Lung (tissue), 11 donors: ENCODE measurements at regions not wholly inside any gene's neighbourhood (a gene's known extent, or its start where the extent isn't known, plus 50 kb on each side); places are given as distances from the start of the nearest gene placed in this dataset.

ENCODE experiments used
- ATAC-seq: fragments of 200-7000 bp; cut with Tn5 transposase; one replicate; pipeline ENCODE4 v1.9.1; 2020; ENCODE audit warnings: moderate number of reproducible peaks; ENCODE audit not compliant: insufficient read depth, low FRiP score
- DNase-seq, 3 donors: peaks; one replicate each; pipeline ENCODE4 v3.0.0-alpha.2; 2013 to 2017
- H3K27ac ChIP-seq, 2 donors: one replicate each; pipeline ENCODE4 v1.5.1; 2013; ENCODE audit warnings: mild to moderate bottlenecking in 2 of 2, moderate library complexity in 2 of 2, control low read depth in 1 of 2, inconsistent platforms in 1 of 2, low read depth in 1 of 2, low read length in 1 of 2
- H3K27me3 ChIP-seq, 3 donors: one replicate each; pipeline ENCODE4 v1.5.1; 2013; ENCODE audit warnings: low read length in 2 of 3; ENCODE audit not compliant: control insufficient read depth in 3 of 3, insufficient read depth in 3 of 3
- H3K36me3 ChIP-seq, 4 donors: one replicate each; pipeline ENCODE4 v1.5.1; 2013; ENCODE audit warnings: low read length in 4 of 4, mild to moderate bottlenecking in 1 of 4, moderate library complexity in 1 of 4; ENCODE audit not compliant: control insufficient read depth in 4 of 4, insufficient read depth in 4 of 4
- H3K4me1 ChIP-seq, 5 donors: one replicate each; pipeline ENCODE4 v1.5.1; 2013; ENCODE audit warnings: low read length in 5 of 5, mild to moderate bottlenecking in 2 of 5, moderate library complexity in 1 of 5; ENCODE audit not compliant: control insufficient read depth in 5 of 5, insufficient read depth in 5 of 5
- H3K4me3 ChIP-seq: one replicate; pipeline ENCODE4 v1.5.1; 2013; ENCODE audit warnings: mild to moderate bottlenecking, control low read depth, moderate library complexity
- H3K9ac ChIP-seq, 2 donors: one replicate each; pipeline ENCODE4 v1.5.1; 2013; ENCODE audit warnings: low read length in 2 of 2, control low read depth in 1 of 2; ENCODE audit not compliant: insufficient read depth in 1 of 2
- H3K9me3 ChIP-seq, 4 donors: one replicate each; pipeline ENCODE4 v1.5.1; 2013; ENCODE audit warnings: low read length in 3 of 4, mild to moderate bottlenecking in 1 of 4, moderate library complexity in 1 of 4; ENCODE audit not compliant: control insufficient read depth in 4 of 4, insufficient read depth in 3 of 4
- CTCF ChIP-seq: IDR thresholded peaks from 2 replicates; pipeline ENCODE4 v1.5.1; 2012; ENCODE audit warnings: mild to moderate bottlenecking; ENCODE audit errors: control extremely low read depth, extremely low read depth
- WGBS, 2 donors: extraction: QIAGEN DNeasy Blood & Tissue Kit; methylation state at CpG; one replicate each; pipeline ENCODE4 v1.1.7; 2013; 5-methylcytosine and 5-hydroxymethylcytosine counted together
- donor health status: control.
- donor health status: control.
- donor health status: Bipolar disorder and iron deficiency.
- donor health status: healthy.
- donor health status: DM: yes; HTN: yes; CAD: no.

- Histone ChIP-seq H3K9me3 (peaks cover 0 to 14% (median 0%) of the 10 kb centered on the region in 4 donors), H3K27ac (no peak overlapping the region), H3K36me3 (no peaks in the 10 kb centered on the region), H3K4me1 (peaks cover 0 to 6% (median 0%) of the 10 kb centered on the region in 5 donors), H3K9ac (no peak overlapping the region), H3K4me3 (no peak overlapping the region), H3K27me3 (peaks cover 0 to 42% (median 22%) of the 10 kb centered on the region in 3 donors)
- DNase-seq (no peak), ATAC-seq (no peak)
- TF ChIP-seq CTCF, result no peak
- 83 to 84% methylated on average over 7 of the region's 7 CpGs for WGBS, 2 donors
Measured at GRCh38 chr19:56960959-56961543, 120.5 kb upstream of the PEG3 start.

DNA sequence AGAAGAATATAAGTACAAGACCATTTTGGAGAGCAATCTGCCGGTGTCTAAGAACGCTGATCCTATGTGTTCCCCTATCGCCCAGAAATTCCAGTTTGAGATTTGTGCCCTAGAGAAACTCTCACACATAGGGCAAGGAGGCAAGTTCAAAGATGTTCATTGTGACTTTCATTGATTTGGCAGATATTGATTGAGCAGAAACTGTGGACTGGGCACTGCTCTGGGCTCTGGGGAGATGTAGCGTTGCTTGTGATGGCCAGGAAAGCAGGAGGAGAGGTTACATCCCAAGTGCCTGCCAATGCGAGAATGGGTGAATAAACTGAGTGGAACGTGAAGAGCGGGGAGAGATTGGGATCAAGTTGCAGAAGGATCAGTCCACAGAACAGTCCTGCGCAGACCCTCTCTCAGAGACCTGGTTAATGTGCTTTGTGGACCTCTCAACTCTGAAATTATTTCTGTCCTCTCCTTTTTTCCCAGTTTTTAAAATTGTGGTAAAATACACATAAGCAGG lies 123.9 kb upstream of the PEG3 start:
- peaks cover 0 to 16% (median 0%) of the 10 kb centered on the region in 4 donors for H3K9me3 ChIP-seq
- DNase-seq, result no peak
- TF ChIP-seq CTCF, result no peak
- no peak overlapping the region for H3K27ac ChIP-seq
- no peak overlapping the region for H3K9ac ChIP-seq
- no peak overlapping the region for H3K4me3 ChIP-seq
- no peaks in the 10 kb centered on the region for H3K36me3 ChIP-seq
- WGBS, 2 donors, result 73 to 77% methylated on average over 8 of the region's 8 CpGs
- ATAC-seq, result no peak
- peaks cover 0 to 14% (median 4%) of the 10 kb centered on the region in 3 donors for H3K27me3 ChIP-seq
- H3K4me1 ChIP-seq, result no peaks in the 10 kb centered on the region

GRCh38 chr19:56966225-56966696 lies 125.7 kb upstream of the PEG3 start:
- Histone ChIP-seq H3K36me3 (no peaks in the 10 kb centered on the region), H3K9me3 (peaks cover 0 to 16% (median 0%) of the 10 kb centered on the region in 4 donors), H3K27ac (no peak overlapping the region), H3K9ac (no peak overlapping the region), H3K27me3 (peaks cover 0 to 9% (median 4%) of the 10 kb centered on the region in 3 donors), H3K4me3 (no peak overlapping the region), H3K4me1 (peaks cover 0 to 3% (median 0%) of the 10 kb centered on the region in 5 donors)
- ATAC-seq (no peak), DNase-seq (peak; percentile 49 to 56 (median 55))
- 25 to 27% methylated on average over 17 of the region's 17 CpGs for WGBS, 2 donors
- no peak for TF ChIP-seq CTCF
